NCI-H345 treated with DMSO at 0.1 percent for 48 hours (cell line): ENCODE measurements at regions not wholly inside any gene's neighbourhood (a gene's known extent, or its start where the extent isn't known, plus 50 kb on each side); places are given as distances from the start of the nearest gene placed in this dataset.

Source experiments
- DNase-seq: peaks from one replicate; lab custom pipeline; 2025; ENCODE audit not compliant: unreplicated experiment; lab: John Stamatoyannopoulos, UW

- DNase-seq = no peak
These were observed 528.4 kb downstream of the METTL15 start for GRCh38 chr11:28636566-28636965.

- DNase-seq = no peak
These were observed 527.8 kb downstream of the METTL15 start for GRCh38 chr11:28636033-28636432.

GRCh38 chr11:28632338-28632737, 524.1 kb downstream of the METTL15 start:
- no peak for DNase-seq

GRCh38 chr11:28631148-28631547, 523.0 kb downstream of the METTL15 start:
- no peak for DNase-seq

GRCh38 chr11:28629235-28629634, 521.0 kb downstream of the METTL15 start:
- no peak for DNase-seq

- no peak for DNase-seq
These were observed 520.2 kb downstream of the METTL15 start for GRCh38 chr11:28628412-28628811.

GRCh38 chr11:28627690-28628255, 519.6 kb downstream of the METTL15 start:
- DNase-seq = no peak

GRCh38 chr11:28625532-28625931, 517.3 kb downstream of the METTL15 start:
- no peak for DNase-seq

GRCh38 chr11:28621753-28622152, 513.6 kb downstream of the METTL15 start:
- DNase-seq = no peak

GRCh38 chr11:28619846-28620540, 511.8 kb downstream of the METTL15 start:
- DNase-seq = no peak

GRCh38 chr11:28618416-28618815, 510.2 kb downstream of the METTL15 start:
- DNase-seq = no peak

- no peak for DNase-seq
These were observed 508.2 kb downstream of the METTL15 start for GRCh38 chr11:28616160-28616965.

- peak; percentile 9 for DNase-seq
These were observed 507.4 kb downstream of the METTL15 start for GRCh38 chr11:28615542-28615941.

- no peak for DNase-seq
These were observed 498.7 kb downstream of the METTL15 start for GRCh38 chr11:28606930-28607329.

GRCh38 chr11:28599656-28600055, 491.5 kb downstream of the METTL15 start:
- no peak for DNase-seq

- DNase-seq = no peak
These were observed 490.3 kb downstream of the METTL15 start for GRCh38 chr11:28598531-28598930.

GRCh38 chr11:28596816-28597215, 488.6 kb downstream of the METTL15 start:
- DNase-seq = no peak

GRCh38 chr11:28592141-28592540, 484.0 kb downstream of the METTL15 start:
- no peak for DNase-seq

- no peak for DNase-seq
These were observed 476.8 kb downstream of the METTL15 start for GRCh38 chr11:28584992-28585391.

GRCh38 chr11:28582506-28582905, 474.3 kb downstream of the METTL15 start:
- no peak for DNase-seq

- DNase-seq = no peak
These were observed 473.4 kb downstream of the METTL15 start for GRCh38 chr11:28581286-28582242.
